ENCODE measurements at regions not wholly inside any gene's neighbourhood (a gene's known extent, or its start where the extent isn't known, plus 50 kb on each side); places are given as distances from the start of the nearest gene placed in this dataset.

DNA sequence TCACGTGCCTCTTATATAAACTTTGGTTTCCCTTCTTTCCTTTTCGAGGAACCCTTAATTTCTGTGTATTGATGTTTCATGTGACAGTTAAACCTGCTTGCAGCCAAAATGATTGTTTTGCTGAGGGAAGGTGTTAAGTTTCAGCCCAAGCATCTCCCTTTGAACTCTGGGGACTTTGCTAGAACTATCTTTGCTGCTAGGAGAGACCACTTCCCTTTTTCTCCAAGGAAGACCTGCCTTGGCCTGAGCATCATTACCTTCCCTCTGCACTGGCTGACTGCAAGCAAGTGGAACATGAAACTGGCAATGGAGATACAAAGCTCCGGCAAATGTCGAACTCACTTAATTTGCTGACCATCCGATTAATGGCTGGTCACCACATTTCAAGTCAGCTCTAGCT is 192.8 kb downstream of the GRIN2B start:
- TF ChIP-seq, protein P1, sequence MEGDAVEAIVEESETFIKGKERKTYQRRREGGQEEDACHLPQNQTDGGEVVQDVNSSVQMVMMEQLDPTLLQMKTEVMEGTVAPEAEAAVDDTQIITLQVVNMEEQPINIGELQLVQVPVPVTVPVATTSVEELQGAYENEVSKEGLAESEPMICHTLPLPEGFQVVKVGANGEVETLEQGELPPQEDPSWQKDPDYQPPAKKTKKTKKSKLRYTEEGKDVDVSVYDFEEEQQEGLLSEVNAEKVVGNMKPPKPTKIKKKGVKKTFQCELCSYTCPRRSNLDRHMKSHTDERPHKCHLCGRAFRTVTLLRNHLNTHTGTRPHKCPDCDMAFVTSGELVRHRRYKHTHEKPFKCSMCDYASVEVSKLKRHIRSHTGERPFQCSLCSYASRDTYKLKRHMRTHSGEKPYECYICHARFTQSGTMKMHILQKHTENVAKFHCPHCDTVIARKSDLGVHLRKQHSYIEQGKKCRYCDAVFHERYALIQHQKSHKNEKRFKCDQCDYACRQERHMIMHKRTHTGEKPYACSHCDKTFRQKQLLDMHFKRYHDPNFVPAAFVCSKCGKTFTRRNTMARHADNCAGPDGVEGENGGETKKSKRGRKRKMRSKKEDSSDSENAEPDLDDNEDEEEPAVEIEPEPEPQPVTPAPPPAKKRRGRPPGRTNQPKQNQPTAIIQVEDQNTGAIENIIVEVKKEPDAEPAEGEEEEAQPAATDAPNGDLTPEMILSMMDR (IDR thresholded peaks at IDR 0.05; ENCODE audit: insufficient read depth, low read length): no peak
- no peak for TF ChIP-seq POLR2AphosphoS5 (IDR thresholded peaks at IDR 0.05; ENCODE audit: low read depth)
- no peak for TF ChIP-seq REST (IDR thresholded peaks at IDR 0.05; ENCODE audit: insufficient replicate concordance, low read depth)
- TF ChIP-seq GABPA (IDR thresholded peaks at IDR 0.05; ENCODE audit: low read depth): no peak
